ENCODE measurements at regions not wholly inside any gene's neighbourhood (a gene's known extent, or its start where the extent isn't known, plus 50 kb on each side); places are given as distances from the start of the nearest gene placed in this dataset.

DNA sequence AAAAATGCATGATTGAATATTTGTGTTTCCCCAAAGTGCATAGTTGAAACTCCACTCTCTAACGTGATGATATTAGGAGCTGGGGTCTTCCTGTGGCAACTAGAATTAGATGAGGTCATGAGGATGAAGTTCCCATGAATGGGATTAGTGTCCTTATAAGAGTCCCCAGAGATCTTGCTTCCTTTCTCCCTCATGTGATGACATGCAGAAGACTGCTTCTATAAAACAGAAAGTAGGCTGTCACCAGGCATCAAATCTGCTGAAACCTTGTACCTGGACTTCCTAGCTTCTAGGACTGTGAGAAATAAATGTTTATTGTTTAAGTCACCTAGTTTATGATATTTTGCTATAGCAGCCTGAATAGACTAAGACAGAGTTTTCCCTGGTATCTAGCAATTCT is 586.5 kb upstream of the EPHA7 start:
- H3K4me2 ChIP-seq = no peak overlapping the region
- H3K27ac ChIP-seq = no peak overlapping the region
- peaks cover 5% of the 10 kb centered on the region for H3K36me3 Mint-ChIP-seq
- no peak for DNase-seq (ENCODE audit: low spot score)
- H3K4me3 Mint-ChIP-seq = no peak overlapping the region
- H3K27me3 Mint-ChIP-seq (ENCODE audit: insufficient read depth, low read depth) = no peaks in the 10 kb centered on the region
- no peaks in the 10 kb centered on the region for H3K79me2 ChIP-seq (ENCODE audit: low read depth)
- TF ChIP-seq, protein P1, sequence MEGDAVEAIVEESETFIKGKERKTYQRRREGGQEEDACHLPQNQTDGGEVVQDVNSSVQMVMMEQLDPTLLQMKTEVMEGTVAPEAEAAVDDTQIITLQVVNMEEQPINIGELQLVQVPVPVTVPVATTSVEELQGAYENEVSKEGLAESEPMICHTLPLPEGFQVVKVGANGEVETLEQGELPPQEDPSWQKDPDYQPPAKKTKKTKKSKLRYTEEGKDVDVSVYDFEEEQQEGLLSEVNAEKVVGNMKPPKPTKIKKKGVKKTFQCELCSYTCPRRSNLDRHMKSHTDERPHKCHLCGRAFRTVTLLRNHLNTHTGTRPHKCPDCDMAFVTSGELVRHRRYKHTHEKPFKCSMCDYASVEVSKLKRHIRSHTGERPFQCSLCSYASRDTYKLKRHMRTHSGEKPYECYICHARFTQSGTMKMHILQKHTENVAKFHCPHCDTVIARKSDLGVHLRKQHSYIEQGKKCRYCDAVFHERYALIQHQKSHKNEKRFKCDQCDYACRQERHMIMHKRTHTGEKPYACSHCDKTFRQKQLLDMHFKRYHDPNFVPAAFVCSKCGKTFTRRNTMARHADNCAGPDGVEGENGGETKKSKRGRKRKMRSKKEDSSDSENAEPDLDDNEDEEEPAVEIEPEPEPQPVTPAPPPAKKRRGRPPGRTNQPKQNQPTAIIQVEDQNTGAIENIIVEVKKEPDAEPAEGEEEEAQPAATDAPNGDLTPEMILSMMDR (IDR thresholded peaks at IDR 0.05) = no peak
- no peak for TF ChIP-seq EZH2 (IDR thresholded peaks at IDR 0.05)
- TF ChIP-seq EZH2phosphoT487 (IDR thresholded peaks at IDR 0.05) = no peak
- no peak overlapping the region for H3K4me3 ChIP-seq
- no peaks in the 10 kb centered on the region for H3K27me3 ChIP-seq
- no peak overlapping the region for H3K27ac Mint-ChIP-seq
- H3K9me3 Mint-ChIP-seq = peaks cover 8% of the 10 kb centered on the region
- H2AFZ ChIP-seq (replicated peaks) = no peak overlapping the region
- no peaks in the 10 kb centered on the region for H3F3A ChIP-seq (ENCODE audit: low read depth)
- H3K9ac ChIP-seq = no peak overlapping the region
- H3K4me1 Mint-ChIP-seq = peaks cover 4% of the 10 kb centered on the region
- no peaks in the 10 kb centered on the region for H3K36me3 ChIP-seq
- no peaks in the 10 kb centered on the region for H3K9me3 ChIP-seq (ENCODE audit: low read depth)
- H4K20me1 ChIP-seq (ENCODE audit: low read depth) = no peaks in the 10 kb centered on the region
- no peaks in the 10 kb centered on the region for H3K4me1 ChIP-seq

DNA sequence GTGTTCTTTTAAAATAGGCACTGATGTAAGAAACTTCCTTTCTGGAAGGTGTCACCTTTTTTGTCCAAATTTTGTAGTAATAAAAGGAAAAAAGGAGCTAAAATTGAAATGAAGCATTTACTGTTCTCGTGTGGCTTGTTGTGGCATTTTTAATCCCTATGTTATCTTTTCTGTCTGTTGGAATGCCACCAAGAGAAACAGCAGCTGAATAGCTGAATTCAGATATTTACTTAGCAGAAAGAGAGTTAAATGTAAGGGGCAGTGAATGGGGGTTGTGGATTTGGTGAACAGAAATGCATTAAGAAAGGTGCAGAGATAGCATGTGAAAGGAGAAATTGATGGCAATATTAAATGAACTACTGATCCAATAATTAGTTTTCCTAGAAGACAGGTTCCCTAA is 573.6 kb upstream of the EPHA7 start:
- H3K4me2 ChIP-seq = no peak overlapping the region
- H3K9me3 Mint-ChIP-seq = no peaks in the 10 kb centered on the region
- H3K4me1 Mint-ChIP-seq = peaks cover 2% of the 10 kb centered on the region
- peak overlapping the region; percentile 49 for H3K27ac ChIP-seq
- DNase-seq (ENCODE audit: low spot score) = no peak
- no peaks in the 10 kb centered on the region for H3K79me2 ChIP-seq (ENCODE audit: low read depth)
- H3K9ac ChIP-seq = no peak overlapping the region
- H3K4me3 Mint-ChIP-seq = no peak overlapping the region
- no peak for TF ChIP-seq EZH2phosphoT487 (IDR thresholded peaks at IDR 0.05)
- TF ChIP-seq, protein P1 (IDR thresholded peaks at IDR 0.05) = no peak
- H2AFZ ChIP-seq (replicated peaks) = peak overlapping the region; percentile 45
- H3K27me3 ChIP-seq = no peaks in the 10 kb centered on the region
- H3K9me3 ChIP-seq (ENCODE audit: low read depth) = no peaks in the 10 kb centered on the region
- no peaks in the 10 kb centered on the region for H3K27me3 Mint-ChIP-seq (ENCODE audit: insufficient read depth, low read depth)
- no peaks in the 10 kb centered on the region for H3F3A ChIP-seq (ENCODE audit: low read depth)
- H3K4me3 ChIP-seq = no peak overlapping the region
- no peak overlapping the region for H3K27ac Mint-ChIP-seq
- no peaks in the 10 kb centered on the region for H3K36me3 ChIP-seq
- H4K20me1 ChIP-seq (ENCODE audit: low read depth) = no peaks in the 10 kb centered on the region
- H3K36me3 Mint-ChIP-seq = no peaks in the 10 kb centered on the region
- H3K4me1 ChIP-seq = peaks cover 8% of the 10 kb centered on the region

DNA sequence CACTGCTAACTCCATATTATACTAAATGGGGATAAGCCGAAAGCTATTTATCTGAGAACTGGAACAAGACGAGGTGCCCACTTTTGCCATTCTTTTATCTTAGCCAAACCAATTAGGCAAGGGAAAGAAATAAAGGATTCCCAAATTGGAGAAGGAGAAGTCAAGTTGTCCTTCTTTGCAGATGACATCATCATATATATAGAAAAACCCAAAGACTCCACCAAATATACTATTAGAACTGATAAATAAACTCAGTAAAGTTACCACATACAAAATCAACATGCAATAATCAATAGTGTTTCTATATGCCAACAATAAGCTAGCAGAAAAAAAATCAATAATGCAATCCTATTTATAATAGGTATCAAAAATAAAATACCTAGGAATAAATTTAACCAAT is 570.3 kb upstream of the EPHA7 start:
- no peak for DNase-seq (ENCODE audit: low spot score)
- Mint-ChIP-seq H3K4me1 (peaks cover 2% of the 10 kb centered on the region), H3K27me3 (ENCODE audit: insufficient read depth, low read depth) (no peaks in the 10 kb centered on the region), H3K9me3 (no peaks in the 10 kb centered on the region), H3K4me3 (no peak overlapping the region), H3K36me3 (no peaks in the 10 kb centered on the region), H3K27ac (no peak overlapping the region)
- Histone ChIP-seq H3K27me3 (no peaks in the 10 kb centered on the region), H3K9ac (no peak overlapping the region), H2AFZ (replicated peaks) (no peak overlapping the region), H3K4me2 (no peak overlapping the region), H3K9me3 (ENCODE audit: low read depth) (no peaks in the 10 kb centered on the region), H3K4me3 (no peak overlapping the region), H4K20me1 (ENCODE audit: low read depth) (no peaks in the 10 kb centered on the region), H3K79me2 (ENCODE audit: low read depth) (no peaks in the 10 kb centered on the region), H3K27ac (no peak overlapping the region), H3K36me3 (no peaks in the 10 kb centered on the region), H3F3A (ENCODE audit: low read depth) (no peaks in the 10 kb centered on the region), H3K4me1 (peaks cover 8% of the 10 kb centered on the region)
- TF ChIP-seq EZH2phosphoT487 (IDR thresholded peaks at IDR 0.05) (no peak), EZH2 (IDR thresholded peaks at IDR 0.05) (no peak)
- TF ChIP-seq, protein P1 (IDR thresholded peaks at IDR 0.05) = no peak

DNA sequence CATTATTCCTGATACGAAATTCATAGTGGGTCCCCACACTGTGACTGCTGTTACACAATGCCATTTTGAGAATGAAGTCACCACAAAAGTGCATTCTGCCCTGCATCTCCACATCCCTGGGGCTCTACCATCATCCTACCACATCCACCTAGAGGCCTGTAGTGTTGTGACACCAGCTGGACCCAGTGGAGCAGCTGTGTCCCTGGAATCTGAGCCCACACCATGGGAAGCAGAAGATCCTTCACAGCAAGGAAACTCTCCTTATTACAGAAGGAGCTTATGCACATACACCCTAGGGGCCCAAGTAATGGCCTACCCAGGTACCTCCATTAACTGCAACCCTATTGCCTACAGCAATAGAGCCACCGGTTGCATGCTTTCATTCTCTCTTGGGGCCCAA is 566.6 kb upstream of the EPHA7 start:
- Histone ChIP-seq H3K9ac (no peak overlapping the region), H3K4me2 (no peak overlapping the region), H3K4me1 (no peaks in the 10 kb centered on the region), H3K4me3 (no peak overlapping the region), H3K79me2 (ENCODE audit: low read depth) (no peaks in the 10 kb centered on the region), H3K27ac (no peak overlapping the region), H4K20me1 (ENCODE audit: low read depth) (no peaks in the 10 kb centered on the region), H3K36me3 (no peaks in the 10 kb centered on the region), H3K9me3 (ENCODE audit: low read depth) (no peaks in the 10 kb centered on the region), H2AFZ (replicated peaks) (no peak overlapping the region), H3K27me3 (no peaks in the 10 kb centered on the region), H3F3A (ENCODE audit: low read depth) (no peaks in the 10 kb centered on the region)
- H3K36me3 Mint-ChIP-seq = no peaks in the 10 kb centered on the region
- TF ChIP-seq, protein P1 (IDR thresholded peaks at IDR 0.05) = no peak
- no peak for TF ChIP-seq EZH2 (IDR thresholded peaks at IDR 0.05)
- no peak for TF ChIP-seq EZH2phosphoT487 (IDR thresholded peaks at IDR 0.05)
- H3K27ac Mint-ChIP-seq = no peak overlapping the region
- no peak for DNase-seq (ENCODE audit: low spot score)
- H3K4me3 Mint-ChIP-seq = no peak overlapping the region
- peaks cover 2% of the 10 kb centered on the region for H3K4me1 Mint-ChIP-seq
- no peaks in the 10 kb centered on the region for H3K27me3 Mint-ChIP-seq (ENCODE audit: insufficient read depth, low read depth)
- no peaks in the 10 kb centered on the region for H3K9me3 Mint-ChIP-seq

Data from neural progenitor cell (in vitro differentiated cells).